H1 (cell line): ENCODE measurements at regions not wholly inside any gene's neighbourhood (a gene's known extent, or its start where the extent isn't known, plus 50 kb on each side); places are given as distances from the start of the nearest gene placed in this dataset.

ENCODE experiments used
- BRCA1 ChIP-seq: IDR thresholded peaks from 2 replicates; pipeline ENCODE4 v1.6.1; 2012; ENCODE audit warnings: low read depth, low read length, improper control_type of control experiment
- CBX5 ChIP-seq: fragments of 300-800, 300-1000 bp; sonication (generic); IDR thresholded peaks from 2 replicates; pipeline ENCODE4 v1.7.1; 2016; ENCODE audit warnings: antibody characterized with exemption, low read length, low read depth
- CHD1 ChIP-seq: IDR thresholded peaks from 2 replicates; pipeline ENCODE4 v1.6.1; 2012; ENCODE audit warnings: low read depth, low read length, improper control_type of control experiment
- CHD2 ChIP-seq: IDR thresholded peaks from 2 replicates; pipeline ENCODE4 v1.6.1; 2012; ENCODE audit warnings: low read length, improper control_type of control experiment
- CTCF ChIP-seq, 3 experiments: IDR thresholded peaks; 1 replicate in 2 of 3; 2 replicates in 1 of 3; pipeline versions ENCODE4 v1.5.1 to v1.6.1; 2011; ENCODE audit warnings: low read length in 3 of 3, mild to moderate bottlenecking in 3 of 3, inconsistent platforms in 2 of 3, low read depth in 1 of 3, moderate library complexity in 1 of 3; ENCODE audit not compliant: insufficient read depth in 1 of 3; ENCODE audit errors: control extremely low read depth in 1 of 3
- EP300 ChIP-seq, 2 experiments: IDR thresholded peaks; 1 replicate in 1 of 2; 2 replicates in 1 of 2; pipeline ENCODE4 v1.6.1; 2011 to 2012; ENCODE audit warnings: low read depth in 2 of 2, low read length in 2 of 2, mild to moderate bottlenecking in 2 of 2, borderline replicate concordance in 1 of 2, inconsistent platforms in 1 of 2, moderate library complexity in 1 of 2
- GTF2F1 ChIP-seq: IDR thresholded peaks from 2 replicates; pipeline ENCODE4 v1.6.1; 2012; ENCODE audit warnings: low read depth, low read length, improper control_type of control experiment, borderline replicate concordance
- HDAC2 ChIP-seq, 2 experiments: fragments of 300-600 bp in 1 of 2; sonication (generic) in 1 of 2; IDR thresholded peaks; 2 replicates each; pipeline ENCODE4 v1.6.1; 2011 to 2012; ENCODE audit warnings: low read depth in 2 of 2, low read length in 2 of 2, mild to moderate bottlenecking in 2 of 2, moderate library complexity in 2 of 2, borderline replicate concordance in 1 of 2, inconsistent platforms in 1 of 2
- JUND ChIP-seq: IDR thresholded peaks from 2 replicates; pipeline ENCODE4 v1.6.1; 2011; ENCODE audit warnings: mild to moderate bottlenecking, improper control_type of control experiment, low read length
- POLR2A ChIP-seq, 2 experiments: IDR thresholded peaks; 1 replicate in 1 of 2; 2 replicates in 1 of 2; pipeline ENCODE4 v1.6.1; 2011; ENCODE audit warnings: low read depth in 2 of 2, low read length in 2 of 2, mild to moderate bottlenecking in 2 of 2; ENCODE audit errors: control extremely low read depth in 1 of 2
- SP1 ChIP-seq: IDR thresholded peaks from 2 replicates; pipeline ENCODE4 v1.6.1; 2011; ENCODE audit warnings: low read depth, low read length
- TEAD4 ChIP-seq: IDR thresholded peaks from 2 replicates; pipeline ENCODE4 v1.6.1; 2012; ENCODE audit warnings: low read depth, low read length, inconsistent platforms, mixed read lengths

GRCh38 chr6:14785493-14785790 lies 460.4 kb upstream of the JARID2 start:
- TF ChIP-seq SP1 (no peak), CHD2 (no peak), HDAC2 (IDR thresholded peaks at IDR 0.05; ENCODE audit: borderline replicate concordance in 1 of 2, low read depth in 2 of 2, low read length in 2 of 2) (no peak), CHD1 (no peak), CTCF (IDR thresholded peaks at IDR 0.05; ENCODE audit: control extremely low read depth in 1 of 3, insufficient read depth in 1 of 3, low read depth in 1 of 3, low read length in 3 of 3) (no peak), EP300 (IDR thresholded peaks at IDR 0.05; ENCODE audit: borderline replicate concordance in 1 of 2, low read depth in 2 of 2, low read length in 2 of 2) (no peak), CBX5 (no peak), TEAD4 (no peak), POLR2A (IDR thresholded peaks at IDR 0.05; ENCODE audit: control extremely low read depth in 1 of 2, low read depth in 2 of 2, low read length in 2 of 2) (no peak), JUND (no peak), BRCA1 (no peak), GTF2F1 (no peak)
